HG03354 (cell line): ENCODE measurements at regions not wholly inside any gene's neighbourhood (a gene's known extent, or its start where the extent isn't known, plus 50 kb on each side); places are given as distances from the start of the nearest gene placed in this dataset.
"Not testable (repeated sequence)": the region's sequence is repeated elsewhere in the genome, so short reads cannot be mapped to it uniquely, and the experiment has no call there.

Source experiments
- ATAC-seq: cut with Tn5 transposase; IDR thresholded peaks from one replicate; pipeline ENCODE4 v1.9.1; 2021; ENCODE audit warnings: mild to moderate bottlenecking; ENCODE audit not compliant: unreplicated experiment, poor library complexity, severe bottlenecking

DNA sequence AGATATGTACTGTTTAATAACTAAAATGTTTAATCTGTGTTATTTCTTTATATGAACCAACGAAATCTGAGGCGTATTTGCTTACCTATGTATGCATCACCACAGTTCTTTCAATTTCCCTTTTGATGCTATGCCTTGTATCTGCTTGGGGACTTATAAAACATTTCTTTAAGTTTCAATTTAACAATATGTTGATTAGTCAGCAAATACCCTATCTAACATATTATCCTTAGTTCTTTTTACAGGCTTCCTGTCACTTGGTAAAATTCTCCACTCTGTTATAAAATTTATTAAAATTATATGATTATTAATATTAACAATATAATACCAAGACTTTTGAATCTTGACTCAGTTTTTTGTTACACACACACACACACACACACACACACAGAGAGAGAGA is 174.3 kb downstream of the CPS1 start:
- ATAC-seq: no peak

DNA sequence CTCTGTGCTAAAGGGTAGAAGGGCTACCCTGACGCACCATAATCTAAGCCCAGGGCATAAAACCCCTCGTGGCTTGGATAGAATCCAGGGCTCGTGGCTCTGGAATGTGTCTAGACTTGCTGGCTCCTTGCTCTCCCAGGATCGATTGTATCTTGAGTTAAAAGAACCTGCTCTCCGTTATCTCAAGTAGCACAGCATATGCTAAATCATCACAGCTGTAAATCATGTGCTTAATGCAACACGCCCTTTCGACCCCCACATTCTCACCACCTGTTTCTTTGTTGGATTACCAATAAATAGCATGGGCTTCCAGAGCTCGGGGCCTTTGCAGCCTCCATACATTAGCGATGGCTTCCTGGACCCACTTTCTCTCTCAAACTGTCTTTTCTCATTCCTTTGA is 190.4 kb downstream of the CPS1 start:
- ATAC-seq: not testable (repeated sequence)

DNA sequence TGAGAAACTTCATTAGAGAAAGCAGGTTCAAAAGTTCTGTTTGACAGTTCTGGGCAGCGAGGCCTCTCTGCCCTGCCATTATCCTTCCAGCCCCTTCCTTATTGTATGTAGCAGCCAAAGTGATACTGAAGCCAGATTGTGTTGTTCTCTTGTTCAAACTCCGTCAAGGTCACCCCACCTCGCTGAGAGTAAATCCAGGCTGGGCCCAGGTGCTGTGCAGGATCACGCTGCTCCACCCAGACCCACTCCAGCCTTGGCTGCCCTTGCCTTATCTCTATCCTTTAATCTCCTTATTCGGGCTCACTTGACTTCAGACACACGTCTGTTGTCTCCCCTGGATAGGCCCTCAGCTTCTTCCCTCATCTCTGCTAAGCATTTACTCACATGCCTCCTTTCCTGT is 196.1 kb downstream of the CPS1 start:
- no peak for ATAC-seq

DNA sequence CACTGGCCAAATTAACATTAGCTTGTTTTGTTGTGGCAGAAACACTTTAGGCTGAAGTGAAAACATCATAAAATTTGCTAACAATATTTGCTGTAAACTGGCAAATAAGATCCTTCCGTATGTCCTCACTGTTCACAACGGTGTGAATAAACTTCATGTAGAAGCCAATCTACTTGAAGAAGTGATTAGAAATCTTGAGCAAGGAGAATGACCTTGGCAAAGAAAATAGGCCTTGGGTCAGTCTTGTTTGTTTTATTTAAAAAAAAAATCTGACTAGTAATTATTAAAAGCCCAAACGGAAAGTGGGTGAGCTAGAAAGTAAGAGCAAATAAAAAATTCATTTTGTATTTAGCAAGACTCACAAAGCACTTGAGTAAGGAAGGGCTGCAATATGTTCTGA is 197.0 kb downstream of the CPS1 start:
- no peak for ATAC-seq

DNA sequence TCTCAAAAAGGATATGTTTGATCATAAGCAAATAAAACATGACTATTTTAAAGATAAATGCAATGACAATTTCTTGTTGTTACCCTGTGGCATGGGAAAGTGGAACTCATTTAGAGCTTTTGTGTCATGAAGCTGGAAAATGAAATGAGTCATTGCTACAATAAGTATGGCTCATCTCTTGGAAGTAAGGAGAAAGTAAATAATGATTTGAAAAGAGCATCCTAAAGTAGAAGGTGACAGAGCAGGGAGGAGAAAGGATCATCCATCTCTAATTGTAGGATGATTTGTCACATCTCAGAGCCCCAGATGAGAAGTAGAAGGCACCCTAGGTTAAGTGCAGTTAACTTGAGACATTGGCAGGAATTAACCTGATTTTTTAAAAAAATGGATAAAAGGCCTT is 200.5 kb downstream of the CPS1 start:
- no peak for ATAC-seq

DNA sequence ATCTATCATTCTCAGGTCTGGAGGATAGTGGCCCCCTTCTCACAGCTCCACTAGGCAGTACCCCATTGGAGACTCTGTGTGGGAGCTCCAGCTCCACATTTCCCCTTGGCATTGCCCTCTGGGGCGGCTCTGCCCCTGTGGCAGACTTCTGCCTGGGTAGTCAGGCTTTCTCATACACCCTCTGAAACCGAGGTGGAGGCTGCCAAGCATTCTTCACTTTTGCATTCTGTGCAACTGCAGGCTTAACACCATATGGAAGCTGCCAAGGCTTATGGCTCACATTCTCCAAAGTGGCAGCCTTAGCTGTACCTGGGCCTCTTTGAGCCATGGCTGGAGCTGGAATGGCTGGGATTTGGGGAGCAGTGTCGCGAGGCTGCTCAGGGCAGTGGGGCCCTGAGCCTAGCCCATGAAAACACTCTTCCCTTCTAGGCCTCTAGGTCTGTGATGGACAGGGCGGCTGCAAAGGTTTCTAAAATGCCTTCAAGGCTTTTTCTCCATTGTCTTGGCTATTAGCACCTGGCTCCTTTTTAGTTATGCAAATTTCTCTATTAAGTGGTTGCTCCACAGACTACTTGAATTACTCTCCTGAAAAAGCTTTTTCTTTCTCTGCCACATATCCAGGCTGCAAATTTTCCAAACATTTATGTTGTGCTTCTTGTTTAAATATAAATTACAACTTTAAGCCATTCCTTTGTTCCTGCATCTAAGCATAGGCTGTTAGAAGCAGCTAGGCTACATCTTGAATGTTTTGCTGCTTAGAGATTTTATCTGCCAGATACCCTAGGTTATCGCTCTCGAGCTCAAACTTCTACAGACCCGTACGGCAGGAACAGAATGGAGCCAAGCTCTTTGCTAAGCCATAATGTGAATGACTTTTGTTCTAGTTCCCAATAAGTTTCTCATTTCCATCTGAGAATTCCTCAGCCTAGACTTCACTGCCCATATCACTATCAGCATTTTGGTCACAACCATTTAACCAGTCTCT is 206.5 kb downstream of the CPS1 start:
- no peak for ATAC-seq

DNA sequence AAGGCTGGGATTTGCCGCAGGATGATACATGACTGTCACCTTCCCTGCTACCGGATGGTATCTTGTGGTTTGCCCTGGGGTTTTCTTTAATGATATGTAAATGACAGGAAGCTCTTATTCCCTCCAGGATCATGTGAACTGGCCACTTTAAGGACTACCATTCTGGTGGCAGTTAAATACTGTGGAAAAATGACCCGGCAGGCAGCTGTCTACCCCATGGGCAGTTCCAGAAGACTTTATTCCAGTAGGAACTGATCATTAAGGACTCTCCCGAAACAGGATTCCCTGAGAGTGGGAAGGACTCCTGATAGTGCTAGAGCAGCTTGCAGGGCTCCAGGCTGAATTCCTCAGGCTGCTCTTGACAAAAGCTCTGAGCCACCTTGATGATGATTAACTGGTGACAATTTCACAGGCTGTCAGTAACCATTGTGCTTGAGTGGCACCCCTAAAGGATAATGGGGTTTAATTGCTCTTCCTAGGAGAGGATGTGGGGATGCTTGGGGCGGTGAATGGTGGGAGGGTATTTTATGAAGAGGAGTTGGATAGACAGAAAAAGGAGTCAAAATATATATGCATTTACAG is 212.0 kb downstream of the CPS1 start:
- ATAC-seq: no peak

DNA sequence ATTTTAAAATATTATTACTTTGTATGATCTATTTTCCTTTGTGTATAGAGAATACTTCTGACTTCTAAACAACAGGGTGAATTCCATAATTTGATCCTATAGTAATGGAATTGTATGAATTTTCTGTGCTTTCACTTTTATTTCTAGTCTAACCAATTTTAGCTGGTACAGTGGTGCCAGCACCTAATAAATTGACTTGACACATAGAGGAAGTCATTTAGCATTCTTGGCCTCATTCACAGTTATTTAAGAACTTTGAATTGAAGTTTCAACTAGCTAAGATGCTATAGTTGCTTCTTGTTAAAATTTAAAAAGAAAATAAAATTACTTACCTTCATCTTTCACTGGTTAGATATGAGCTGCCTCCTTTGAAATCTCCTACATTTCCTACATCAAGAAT is 220.4 kb downstream of the CPS1 start:
- no peak for ATAC-seq

DNA sequence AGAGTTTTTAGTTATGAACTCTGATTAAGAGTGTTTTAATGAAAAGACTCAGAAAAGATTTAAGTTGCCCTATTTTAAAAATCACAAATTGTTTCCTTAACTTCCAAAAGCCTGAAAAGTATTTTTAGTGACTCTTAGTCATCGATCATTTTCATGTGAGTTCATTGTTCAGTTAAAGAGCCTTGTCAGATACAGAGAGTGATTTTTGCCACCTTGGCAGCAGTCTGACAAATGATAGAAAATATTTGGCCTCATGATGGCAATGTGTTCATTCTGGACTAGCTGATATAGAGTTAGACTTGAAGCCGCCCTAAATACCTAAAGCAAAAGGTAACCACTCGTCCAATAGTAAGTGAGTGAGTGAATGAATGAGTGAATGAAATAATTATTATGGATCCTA is 225.8 kb downstream of the CPS1 start:
- no peak for ATAC-seq

DNA sequence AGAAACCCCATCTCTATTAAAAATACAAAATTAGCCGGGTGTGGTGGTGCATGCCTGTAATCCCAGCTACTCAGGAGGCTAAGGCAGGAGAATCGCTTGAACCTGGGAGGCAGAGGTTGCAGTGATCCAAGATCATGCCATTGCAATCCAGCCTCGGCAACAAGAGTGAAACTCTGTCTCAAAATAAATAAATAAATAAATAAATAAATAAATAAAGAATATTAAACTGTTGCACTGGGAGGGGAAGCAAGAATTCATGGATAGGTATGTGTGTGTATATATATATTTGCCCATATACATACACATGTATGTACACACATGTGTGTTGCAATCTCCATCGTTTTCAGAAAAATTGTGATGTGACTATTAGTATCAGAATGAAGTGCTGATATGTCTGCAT is 231.4 kb downstream of the CPS1 start:
- ATAC-seq: not testable (repeated sequence)

DNA sequence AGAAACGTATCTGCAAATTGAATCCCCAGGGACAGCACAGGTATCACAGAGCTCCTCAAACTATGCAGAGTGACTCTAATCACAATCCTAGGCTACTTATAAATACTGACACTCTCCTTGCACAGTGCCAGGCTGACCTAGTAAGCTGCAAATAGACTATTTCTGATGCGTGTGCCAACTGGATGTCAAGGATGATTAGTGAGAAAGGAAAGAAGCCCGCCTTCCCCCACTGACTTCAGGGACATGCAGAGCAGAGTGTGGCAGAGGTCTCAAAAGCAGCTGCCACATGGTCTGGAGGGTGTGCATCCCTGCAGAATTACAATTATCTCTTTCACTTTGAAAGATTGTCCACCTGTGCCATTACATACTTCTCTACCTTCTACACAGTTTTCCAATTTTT is 235.6 kb downstream of the CPS1 start:
- ATAC-seq: no peak

DNA sequence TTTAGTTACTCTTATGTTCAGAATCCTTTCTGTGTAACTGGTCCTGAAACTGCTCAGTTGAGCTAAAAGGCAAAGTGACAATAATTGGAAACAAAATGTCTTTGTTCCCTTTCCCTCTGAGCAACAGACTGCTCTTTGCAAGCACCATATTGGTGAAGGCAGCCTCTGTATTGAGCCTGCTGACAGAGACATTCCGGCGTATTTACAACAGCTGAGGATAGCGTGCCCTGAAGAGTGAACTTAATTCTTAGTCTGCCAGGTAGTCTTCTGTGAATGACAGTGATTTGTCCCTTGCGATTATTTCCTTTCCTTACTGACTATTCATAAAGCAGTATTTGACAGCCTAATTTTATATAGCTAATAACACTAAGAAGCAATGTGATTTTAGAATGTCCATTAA is 239.1 kb downstream of the CPS1 start:
- ATAC-seq: no peak

DNA sequence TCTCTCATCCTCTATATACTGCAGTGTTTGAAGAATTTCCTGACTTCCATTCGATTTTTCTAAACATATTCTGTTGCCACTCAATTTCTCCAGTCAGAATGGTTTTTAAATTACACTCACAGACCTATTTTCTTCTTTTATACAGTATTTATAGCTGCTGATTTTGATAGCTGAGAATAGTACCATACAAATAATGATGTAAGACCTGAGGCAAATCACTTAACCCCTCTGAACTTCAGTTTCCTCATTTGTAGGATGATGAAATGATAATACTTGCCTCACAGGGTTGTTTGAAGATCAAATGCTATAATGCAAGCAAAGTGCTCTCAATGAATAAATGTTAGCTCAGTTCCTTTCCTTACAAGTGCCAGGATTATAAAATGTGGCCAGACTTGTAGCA is 241.8 kb downstream of the CPS1 start:
- no peak for ATAC-seq

DNA sequence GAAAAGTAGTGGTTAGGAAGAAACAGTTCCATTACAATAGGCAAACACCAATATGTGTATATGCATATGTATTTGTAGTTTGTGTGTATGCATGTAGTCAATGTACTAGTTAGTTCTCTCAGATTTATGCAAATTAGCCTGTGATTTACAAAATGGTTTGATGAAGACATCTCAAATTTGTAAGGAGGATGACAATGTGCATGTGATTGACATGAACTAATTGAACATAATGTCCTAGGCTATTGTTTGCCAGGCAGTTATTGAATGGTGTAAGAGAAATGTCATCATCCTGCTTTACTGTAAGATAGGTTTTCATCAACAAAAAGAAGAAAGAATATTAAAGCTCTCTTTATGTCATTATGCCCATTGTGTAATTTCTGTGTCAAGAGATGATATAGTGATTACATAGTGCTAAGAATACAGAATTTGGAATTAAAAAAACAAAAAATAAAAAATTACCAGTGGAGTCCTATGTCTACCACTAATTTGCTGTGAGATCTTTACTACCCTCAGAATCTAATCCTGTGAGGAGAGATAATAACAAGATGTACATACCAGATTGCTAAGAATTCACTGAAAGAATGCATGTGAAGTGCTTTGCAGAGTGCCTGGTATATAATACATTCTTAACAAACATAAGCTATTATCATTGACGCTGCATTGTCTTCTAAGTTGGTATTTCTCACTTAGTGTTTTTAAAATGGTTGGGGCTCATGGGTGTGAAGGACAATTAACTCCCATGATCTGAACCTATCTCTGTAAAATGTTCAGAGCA is 258.0 kb downstream of the CPS1 start:
- no peak for ATAC-seq

DNA sequence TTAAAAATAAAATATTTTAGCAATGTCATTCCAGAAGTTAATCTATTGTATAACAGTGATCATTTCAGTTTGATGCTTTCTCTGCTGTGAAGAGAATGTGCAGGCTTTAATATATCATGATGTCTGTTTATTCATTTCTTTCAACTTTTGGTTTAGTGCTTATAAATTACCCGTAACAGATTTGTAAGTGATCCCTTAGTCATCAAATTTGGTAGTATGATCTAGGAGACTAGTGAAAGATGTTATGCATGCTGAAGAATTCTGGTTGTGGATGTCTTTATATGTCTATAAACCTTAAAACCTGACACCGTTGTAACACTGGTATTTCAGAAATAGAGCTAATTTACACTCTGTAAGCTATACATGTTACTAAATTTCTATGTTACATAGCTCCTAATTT is 260.4 kb downstream of the CPS1 start:
- ATAC-seq: no peak

DNA sequence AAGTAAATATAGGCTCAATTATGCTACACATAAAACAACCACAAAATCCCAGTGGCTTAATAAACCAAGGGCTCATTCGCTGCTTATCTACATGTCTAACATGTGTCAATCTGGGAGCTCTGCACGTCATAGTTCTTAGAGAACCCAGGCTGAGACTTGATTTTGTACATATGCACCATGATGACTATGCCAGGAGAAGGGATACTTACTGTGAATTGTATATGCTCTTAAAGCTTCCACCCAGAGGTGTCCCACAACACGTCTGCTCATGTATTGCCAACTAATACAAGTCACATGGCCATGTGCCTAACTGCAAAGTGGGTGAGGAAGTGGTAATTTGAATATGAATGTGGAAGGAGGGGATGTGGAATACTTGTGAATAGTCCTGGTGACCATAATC is 262.1 kb downstream of the CPS1 start:
- ATAC-seq: no peak

DNA sequence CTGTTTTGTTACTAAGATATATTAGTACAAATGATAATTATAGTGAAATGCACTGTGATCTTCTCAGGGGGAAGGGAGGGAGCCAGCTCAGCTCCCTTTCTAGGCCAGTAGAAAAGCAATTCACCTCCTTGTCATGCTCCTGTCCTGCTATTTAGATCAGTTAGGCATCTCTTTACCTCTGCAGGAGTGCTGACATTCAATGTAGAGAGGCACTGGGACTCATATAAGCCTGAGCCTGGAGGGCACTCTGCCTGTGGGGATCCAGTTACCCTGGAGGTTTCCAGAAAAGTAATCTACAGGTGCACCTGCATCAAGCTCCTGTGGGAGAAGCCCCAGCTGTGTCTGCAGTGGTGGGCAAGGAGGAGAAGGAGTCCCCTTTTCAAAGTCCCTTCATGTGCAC is 277.0 kb downstream of the CPS1 start:
- ATAC-seq: no peak

DNA sequence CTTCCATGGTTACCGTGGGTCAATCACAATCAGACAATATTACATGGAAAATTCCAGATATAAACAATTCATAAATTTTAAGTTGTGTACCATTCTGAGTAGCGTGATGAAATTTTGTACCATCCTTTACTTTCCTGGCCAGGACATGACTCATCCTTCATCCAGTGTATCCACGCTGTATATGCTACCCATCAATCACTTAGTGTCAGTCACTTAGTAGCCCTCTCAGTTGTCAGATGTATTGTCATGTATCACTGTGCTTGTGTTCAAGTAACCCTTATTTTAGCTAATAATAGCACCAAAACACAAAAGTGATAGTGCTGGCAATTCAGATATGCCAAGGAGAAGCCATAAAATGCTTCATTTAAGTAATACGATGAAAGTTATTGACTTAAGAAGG is 282.6 kb downstream of the CPS1 start:
- no peak for ATAC-seq

DNA sequence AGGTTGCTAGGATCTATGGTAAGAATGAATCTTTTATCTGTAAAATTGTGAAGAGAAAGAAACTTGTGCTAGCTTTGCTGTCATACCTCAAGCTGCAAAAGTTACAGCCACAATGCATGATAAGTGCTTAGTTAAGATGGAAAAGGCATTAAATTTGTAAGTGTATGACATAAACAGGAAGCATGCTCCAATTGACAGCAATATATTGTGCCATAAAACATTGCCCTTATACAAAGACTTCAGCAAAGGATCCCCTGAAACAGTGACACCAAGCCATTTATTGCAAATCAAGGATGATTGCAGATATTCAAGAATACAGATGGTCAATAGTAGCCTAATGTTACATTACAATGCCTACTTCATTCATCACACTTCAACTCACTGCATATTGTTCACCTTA is 283.1 kb downstream of the CPS1 start:
- ATAC-seq: no peak

DNA sequence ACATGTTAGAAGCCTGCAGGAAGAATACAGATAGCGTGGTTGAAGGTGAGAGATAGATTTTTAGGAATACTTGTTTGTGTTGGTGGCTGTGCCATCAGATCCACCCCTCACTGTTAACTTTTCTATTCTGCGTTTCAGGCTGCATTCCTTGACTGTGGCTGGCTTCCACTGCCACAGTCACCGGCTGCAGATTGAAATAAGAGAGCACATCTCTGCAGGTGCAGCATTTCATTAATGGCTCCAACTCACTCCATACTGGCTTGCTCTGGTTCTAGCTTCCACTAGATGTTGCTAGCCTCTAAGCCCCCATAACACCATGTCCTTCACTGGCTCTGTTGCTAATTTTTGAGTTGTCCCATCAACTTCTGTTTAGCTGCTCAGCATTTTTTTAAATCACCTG is 286.5 kb downstream of the CPS1 start:
- ATAC-seq: no peak

DNA sequence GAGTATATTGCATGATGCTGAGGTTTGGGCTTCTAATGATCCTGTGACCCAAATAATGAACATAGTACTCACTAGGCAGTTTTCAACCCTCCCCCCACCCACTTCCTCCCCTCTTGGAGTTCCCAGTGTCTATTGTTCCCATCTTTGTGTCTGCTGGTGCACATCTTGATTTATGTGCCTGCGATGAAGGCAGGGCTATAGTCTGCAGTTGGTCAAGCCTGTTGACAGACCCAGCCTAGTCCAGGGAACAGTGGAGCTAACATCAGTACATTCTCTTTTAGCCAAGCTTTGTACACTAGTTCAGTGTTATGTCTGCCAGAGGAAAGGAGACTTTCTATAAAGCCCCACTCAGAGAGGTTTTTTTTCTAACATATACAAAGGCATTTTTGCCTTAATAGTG is 287.6 kb downstream of the CPS1 start:
- ATAC-seq: no peak
